Liver (tissue), 7 donors: ENCODE measurements at regions not wholly inside any gene's neighbourhood (a gene's known extent, or its start where the extent isn't known, plus 50 kb on each side); places are given as distances from the start of the nearest gene placed in this dataset.

Experiments used
- DNase-seq: peaks from one replicate; pipeline ENCODE4 v3.0.0-alpha.2; 2017; ENCODE audit warnings: low spot score
- H3K27ac ChIP-seq, 2 donors: one replicate each; pipeline ENCODE4 v1.7.0; 2013; ENCODE audit warnings: inconsistent platforms in 2 of 2, low read length in 2 of 2, control low read depth in 1 of 2, low read depth in 1 of 2, mild to moderate bottlenecking in 1 of 2
- H3K27me3 ChIP-seq, 4 donors: one replicate each; pipeline versions ENCODE4 v1.6.1 to v1.7.0; 2013; ENCODE audit warnings: low read length in 3 of 4, inconsistent platforms in 1 of 4, mild to moderate bottlenecking in 1 of 4, moderate library complexity in 1 of 4; ENCODE audit not compliant: control insufficient read depth in 4 of 4, insufficient read depth in 4 of 4
- H3K36me3 ChIP-seq, 4 donors: one replicate each; pipeline versions ENCODE4 v1.6.1 to v1.7.0; 2013; ENCODE audit warnings: low read length in 3 of 4, mild to moderate bottlenecking in 3 of 4, low read depth in 1 of 4, moderate library complexity in 1 of 4; ENCODE audit not compliant: control insufficient read depth in 4 of 4, insufficient read depth in 3 of 4
- H3K4me1 ChIP-seq, 4 donors: one replicate each; pipeline versions ENCODE4 v1.6.1 to v1.7.0; 2013; ENCODE audit warnings: low read length in 3 of 4, mild to moderate bottlenecking in 3 of 4, moderate library complexity in 1 of 4; ENCODE audit not compliant: control insufficient read depth in 4 of 4, insufficient read depth in 4 of 4
- H3K4me3 ChIP-seq, 3 donors: one replicate each; pipeline versions ENCODE4 v1.6.1 to v1.7.0; 2013; ENCODE audit warnings: low read length in 3 of 3, control low read depth in 1 of 3, low read depth in 1 of 3, mild to moderate bottlenecking in 1 of 3
- H3K9ac ChIP-seq, 2 donors: one replicate each; pipeline ENCODE4 v1.7.0; 2013; ENCODE audit warnings: low read length in 2 of 2, mild to moderate bottlenecking in 2 of 2, moderate library complexity in 2 of 2, control low read depth in 1 of 2, low read depth in 1 of 2
- H3K9me3 ChIP-seq, 4 donors: one replicate each; pipeline versions ENCODE4 v1.6.1 to v1.7.0; 2013; ENCODE audit warnings: low read length in 3 of 4; ENCODE audit not compliant: control insufficient read depth in 4 of 4
- ATF3 ChIP-seq: IDR thresholded peaks from 2 replicates; pipeline ENCODE4 v1.6.1; 2016; ENCODE audit warnings: antibody characterized with exemption
- FOXA1 ChIP-seq: IDR thresholded peaks from 2 replicates; pipeline ENCODE4 v1.6.1; 2016; ENCODE audit warnings: antibody characterized with exemption
- GABPA ChIP-seq, 2 donors: IDR thresholded peaks in 1 of 2; conservative IDR thresholded peaks in 1 of 2; 2 replicates each; pipeline ENCODE4 v1.6.1; 2016; ENCODE audit warnings: antibody characterized with exemption in 2 of 2, mild to moderate bottlenecking in 1 of 2, moderate library complexity in 1 of 2
- HNF4G ChIP-seq: IDR thresholded peaks from 2 replicates; pipeline ENCODE4 v1.6.1; 2016; ENCODE audit warnings: antibody characterized with exemption
- JUND ChIP-seq, 2 donors: IDR thresholded peaks; 2 replicates each; pipeline ENCODE4 v1.6.1; 2016; ENCODE audit warnings: antibody characterized with exemption in 2 of 2
- MAX ChIP-seq: IDR thresholded peaks from 2 replicates; pipeline ENCODE4 v1.6.1; 2016; ENCODE audit warnings: antibody characterized with exemption
- NR2F2 ChIP-seq: IDR thresholded peaks from 2 replicates; pipeline ENCODE4 v1.6.1; 2016; ENCODE audit warnings: antibody characterized with exemption
- REST ChIP-seq: IDR thresholded peaks from 2 replicates; pipeline ENCODE4 v1.6.1; 2016; ENCODE audit warnings: antibody characterized with exemption, mild to moderate bottlenecking
- RXRA ChIP-seq, 2 donors: IDR thresholded peaks; 2 replicates each; pipeline ENCODE4 v1.6.1; 2017 to 2018; ENCODE audit warnings: antibody characterized with exemption in 2 of 2, mild to moderate bottlenecking in 1 of 2
- SP1 ChIP-seq: IDR thresholded peaks from 2 replicates; pipeline ENCODE4 v1.6.1; 2018; ENCODE audit warnings: antibody characterized with exemption, mild to moderate bottlenecking
- YY1 ChIP-seq: IDR thresholded peaks from 2 replicates; pipeline ENCODE4 v1.6.1; 2016; ENCODE audit warnings: antibody characterized with exemption, mild to moderate bottlenecking
- WGBS: extraction: QIAGEN DNeasy Blood & Tissue Kit; methylation state at CpG from one replicate; pipeline ENCODE4 v1.1.7; 2013; 5-methylcytosine and 5-hydroxymethylcytosine counted together
- donor health status: healthy.
- donor health status: healthy.
- donor health status: healthy.
- donor health status: healthy.

GRCh38 chr1:157189986-157190982 is 52.1 kb upstream of the ETV3 start:
- H3K9me3 ChIP-seq, result no peaks in the 10 kb centered on the region
- TF ChIP-seq SP1 (no peak), JUND (IDR thresholded peaks at IDR 0.05) (no peak), MAX (no peak), REST (no peak)
- H3K4me1 ChIP-seq, result peaks cover 0 to 4% (median 0%) of the 10 kb centered on the region in 4 donors
- WGBS, result 85% methylated on average over 22 of the region's 22 CpGs
- peak; percentile 14 for DNase-seq
- H3K36me3 ChIP-seq, result no peaks in the 10 kb centered on the region
- H3K27me3 ChIP-seq, result peaks cover 0 to 2% (median 0%) of the 10 kb centered on the region in 4 donors
- no peak overlapping the region for H3K9ac ChIP-seq
- H3K27ac ChIP-seq, result no peak overlapping the region
- H3K4me3 ChIP-seq, result no peak overlapping the region

GRCh38 chr1:157189096-157189495 is 50.9 kb upstream of the ETV3 start:
- WGBS, result 69% methylated on average over 4 of the region's 4 CpGs
- H3K9ac ChIP-seq, result no peak overlapping the region
- no peak overlapping the region for H3K4me3 ChIP-seq
- H3K27ac ChIP-seq, result no peak overlapping the region
- H3K4me1 ChIP-seq, result peaks cover 0 to 4% (median 0%) of the 10 kb centered on the region in 4 donors
- H3K36me3 ChIP-seq, result no peaks in the 10 kb centered on the region
- DNase-seq, result no peak
- H3K27me3 ChIP-seq, result no peaks in the 10 kb centered on the region
- no peaks in the 10 kb centered on the region for H3K9me3 ChIP-seq
- no peak for TF ChIP-seq FOXA1
- TF ChIP-seq HNF4G, result no peak
- TF ChIP-seq RXRA (IDR thresholded peaks at IDR 0.05), result no peak
- TF ChIP-seq YY1, result no peak
- TF ChIP-seq REST, result no peak
- no peak for TF ChIP-seq MAX
- no peak for TF ChIP-seq SP1
- no peak for TF ChIP-seq ATF3
- no peak for TF ChIP-seq GABPA (IDR thresholded peaks at IDR 0.05 in 1 of 2, conservative IDR thresholded peaks at IDR 0.05 in 1 of 2)
- TF ChIP-seq NR2F2, result no peak
